ENCODE measurements at regions not wholly inside any gene's neighbourhood (a gene's known extent, or its start where the extent isn't known, plus 50 kb on each side); places are given as distances from the start of the nearest gene placed in this dataset.

DNA sequence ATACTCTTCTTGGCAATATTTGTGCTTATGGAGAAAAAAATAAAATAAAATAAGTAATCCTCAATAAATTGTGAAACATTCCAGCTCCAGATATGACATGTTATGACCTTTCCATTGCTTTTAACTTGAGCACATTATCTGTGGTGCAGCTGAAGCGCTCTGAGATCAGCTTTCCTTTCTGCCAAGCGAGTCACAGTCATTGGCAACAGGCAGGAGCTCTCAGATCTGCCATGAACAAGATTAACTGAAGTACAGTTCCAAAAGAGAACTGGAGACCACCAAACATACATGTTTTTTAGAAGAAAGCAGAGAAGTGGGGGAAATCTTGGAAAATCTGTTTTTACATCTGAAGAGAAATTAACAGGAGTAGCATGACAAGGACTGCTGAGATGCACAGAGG is 89.2 kb upstream of the DSCAM start:
- TF ChIP-seq POLR2A (IDR thresholded peaks at IDR 0.05): no peak
- TF ChIP-seq, protein P1, sequence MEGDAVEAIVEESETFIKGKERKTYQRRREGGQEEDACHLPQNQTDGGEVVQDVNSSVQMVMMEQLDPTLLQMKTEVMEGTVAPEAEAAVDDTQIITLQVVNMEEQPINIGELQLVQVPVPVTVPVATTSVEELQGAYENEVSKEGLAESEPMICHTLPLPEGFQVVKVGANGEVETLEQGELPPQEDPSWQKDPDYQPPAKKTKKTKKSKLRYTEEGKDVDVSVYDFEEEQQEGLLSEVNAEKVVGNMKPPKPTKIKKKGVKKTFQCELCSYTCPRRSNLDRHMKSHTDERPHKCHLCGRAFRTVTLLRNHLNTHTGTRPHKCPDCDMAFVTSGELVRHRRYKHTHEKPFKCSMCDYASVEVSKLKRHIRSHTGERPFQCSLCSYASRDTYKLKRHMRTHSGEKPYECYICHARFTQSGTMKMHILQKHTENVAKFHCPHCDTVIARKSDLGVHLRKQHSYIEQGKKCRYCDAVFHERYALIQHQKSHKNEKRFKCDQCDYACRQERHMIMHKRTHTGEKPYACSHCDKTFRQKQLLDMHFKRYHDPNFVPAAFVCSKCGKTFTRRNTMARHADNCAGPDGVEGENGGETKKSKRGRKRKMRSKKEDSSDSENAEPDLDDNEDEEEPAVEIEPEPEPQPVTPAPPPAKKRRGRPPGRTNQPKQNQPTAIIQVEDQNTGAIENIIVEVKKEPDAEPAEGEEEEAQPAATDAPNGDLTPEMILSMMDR (IDR thresholded peaks at IDR 0.05): no peak

Measured in adrenal gland (tissue), 5 donors.